ENCODE measurements at regions not wholly inside any gene's neighbourhood (a gene's known extent, or its start where the extent isn't known, plus 50 kb on each side); places are given as distances from the start of the nearest gene placed in this dataset.
A peak's percentile ranks its signal among the peaks of the same experiment; 100 is the strongest.

DNA sequence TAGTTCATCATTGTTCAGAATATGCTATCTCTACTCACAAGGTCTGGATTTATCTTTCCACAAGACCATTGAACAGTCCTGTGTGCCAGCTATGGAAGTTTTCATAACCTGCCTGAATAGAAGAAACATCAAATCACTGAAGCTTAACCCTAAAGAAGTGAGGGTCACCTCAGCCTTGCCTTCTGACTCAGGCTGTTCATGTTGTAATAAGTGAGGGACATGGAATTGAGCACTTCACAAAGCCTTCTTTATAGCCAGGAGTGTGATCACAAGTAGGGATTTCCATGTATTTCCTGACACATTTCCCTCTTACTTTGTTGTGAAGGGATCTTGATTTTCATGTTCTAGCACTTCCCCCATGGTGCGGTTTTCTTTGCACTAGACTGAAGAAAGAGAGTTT is 577.5 kb upstream of the WWC1 start:
- no peak overlapping the region for H3K4me2 ChIP-seq (ENCODE audit: insufficient read depth, low read length)
- no peaks in the 10 kb centered on the region for H4K20me1 ChIP-seq (ENCODE audit: insufficient read depth, low read length)
- H3K4me3 ChIP-seq (ENCODE audit: insufficient read depth, low read length): no peak overlapping the region
- TF ChIP-seq, protein P1, sequence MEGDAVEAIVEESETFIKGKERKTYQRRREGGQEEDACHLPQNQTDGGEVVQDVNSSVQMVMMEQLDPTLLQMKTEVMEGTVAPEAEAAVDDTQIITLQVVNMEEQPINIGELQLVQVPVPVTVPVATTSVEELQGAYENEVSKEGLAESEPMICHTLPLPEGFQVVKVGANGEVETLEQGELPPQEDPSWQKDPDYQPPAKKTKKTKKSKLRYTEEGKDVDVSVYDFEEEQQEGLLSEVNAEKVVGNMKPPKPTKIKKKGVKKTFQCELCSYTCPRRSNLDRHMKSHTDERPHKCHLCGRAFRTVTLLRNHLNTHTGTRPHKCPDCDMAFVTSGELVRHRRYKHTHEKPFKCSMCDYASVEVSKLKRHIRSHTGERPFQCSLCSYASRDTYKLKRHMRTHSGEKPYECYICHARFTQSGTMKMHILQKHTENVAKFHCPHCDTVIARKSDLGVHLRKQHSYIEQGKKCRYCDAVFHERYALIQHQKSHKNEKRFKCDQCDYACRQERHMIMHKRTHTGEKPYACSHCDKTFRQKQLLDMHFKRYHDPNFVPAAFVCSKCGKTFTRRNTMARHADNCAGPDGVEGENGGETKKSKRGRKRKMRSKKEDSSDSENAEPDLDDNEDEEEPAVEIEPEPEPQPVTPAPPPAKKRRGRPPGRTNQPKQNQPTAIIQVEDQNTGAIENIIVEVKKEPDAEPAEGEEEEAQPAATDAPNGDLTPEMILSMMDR (IDR thresholded peaks at IDR 0.05; ENCODE audit: extremely low read depth, low read depth, low read length): no peak
- no peaks in the 10 kb centered on the region for H3K9me3 ChIP-seq (ENCODE audit: low read depth, low read length)
- peaks cover 3% of the 10 kb centered on the region for H3K4me1 ChIP-seq (ENCODE audit: insufficient read depth, low read length)
- DNase-seq (ENCODE audit: insufficient read length, low spot score, missing footprints): no peak
- H2AFZ ChIP-seq (ENCODE audit: low read length): no peak overlapping the region
- H3K79me2 ChIP-seq (ENCODE audit: insufficient read depth, low read length): no peaks in the 10 kb centered on the region
- no peak overlapping the region for H3K27ac ChIP-seq (ENCODE audit: low read depth, low read length)
- no peaks in the 10 kb centered on the region for H3K27me3 ChIP-seq (ENCODE audit: insufficient read depth, low read length)
- H3K36me3 ChIP-seq (ENCODE audit: insufficient read depth, low read length): no peaks in the 10 kb centered on the region

DNA sequence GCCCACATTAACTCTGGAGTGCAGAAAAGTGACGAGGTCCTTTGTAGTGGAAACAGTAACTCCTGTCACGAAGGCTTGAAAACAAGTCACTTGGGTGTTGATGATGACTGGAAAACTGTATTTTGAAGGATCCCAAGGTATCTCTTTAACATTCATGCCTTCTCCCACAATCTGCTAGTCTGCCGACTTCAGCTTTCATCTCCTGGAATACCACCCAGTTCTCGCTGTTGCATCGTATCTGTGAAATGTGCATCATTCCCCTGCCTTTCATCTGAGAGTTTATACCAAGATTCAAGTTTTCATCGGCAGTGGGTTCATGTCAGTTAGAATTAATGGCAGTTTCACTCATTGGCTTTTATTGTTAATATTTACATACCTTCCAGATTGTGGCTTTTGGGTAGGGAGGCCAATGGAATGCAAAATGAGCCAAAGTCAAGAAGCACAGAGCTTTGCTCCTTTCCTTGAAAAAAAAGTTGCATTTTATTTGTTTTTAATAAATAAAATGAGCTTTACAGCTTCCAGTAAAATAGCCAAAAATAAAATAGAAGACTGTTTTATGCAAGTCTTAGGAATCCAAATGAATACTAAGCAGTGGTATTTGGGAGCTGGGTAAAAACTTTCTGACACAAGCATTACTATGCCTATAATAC is 575.2 kb upstream of the WWC1 start:
- Histone ChIP-seq H3K79me2 (ENCODE audit: insufficient read depth, low read length) (no peaks in the 10 kb centered on the region), H2AFZ (ENCODE audit: low read length) (no peak overlapping the region), H3K9me3 (ENCODE audit: low read depth, low read length) (no peaks in the 10 kb centered on the region), H3K27me3 (ENCODE audit: insufficient read depth, low read length) (no peaks in the 10 kb centered on the region), H3K4me3 (ENCODE audit: insufficient read depth, low read length) (no peak overlapping the region), H3K27ac (ENCODE audit: low read depth, low read length) (no peak overlapping the region), H3K4me2 (ENCODE audit: insufficient read depth, low read length) (no peak overlapping the region), H3K36me3 (ENCODE audit: insufficient read depth, low read length) (no peaks in the 10 kb centered on the region), H3K4me1 (ENCODE audit: insufficient read depth, low read length) (peaks cover 8% of the 10 kb centered on the region), H4K20me1 (ENCODE audit: insufficient read depth, low read length) (no peaks in the 10 kb centered on the region)
- TF ChIP-seq, protein P1 (IDR thresholded peaks at IDR 0.05; ENCODE audit: extremely low read depth, low read depth, low read length): no peak
- no peak for DNase-seq (ENCODE audit: insufficient read length, low spot score, missing footprints)

- H3K4me1 ChIP-seq (ENCODE audit: insufficient read depth, low read length): peaks cover 12% of the 10 kb centered on the region
These were observed 571.2 kb upstream of the WWC1 start for GRCh38 chr5:167720259-167720658.

DNA sequence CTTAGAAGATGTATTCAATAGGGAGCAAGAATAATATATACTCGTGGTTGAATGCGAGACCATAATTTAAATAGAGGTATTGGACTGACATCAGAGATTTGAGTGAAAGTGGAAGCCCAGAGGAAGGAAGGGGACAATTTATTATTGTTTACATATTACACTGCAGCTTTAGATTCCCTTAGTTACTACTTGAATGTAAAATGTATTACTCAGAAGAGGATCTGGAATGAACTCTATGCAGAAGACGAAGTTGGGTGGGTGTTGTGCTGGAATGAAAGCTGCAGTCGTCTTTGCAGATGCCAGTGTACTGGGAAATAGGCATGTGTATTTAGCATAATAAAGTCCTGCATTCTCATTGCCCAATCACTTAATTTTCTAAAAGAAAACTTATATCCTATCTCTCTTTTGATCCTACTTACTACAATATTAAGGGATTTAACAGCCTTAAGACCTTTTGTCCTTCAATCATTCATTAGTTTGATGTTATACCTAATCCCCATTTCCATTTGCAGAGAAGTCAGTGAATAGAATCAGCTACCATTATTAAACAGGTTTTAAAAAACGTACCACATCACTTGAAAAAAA is 570.7 kb upstream of the WWC1 start:
- H2AFZ ChIP-seq (ENCODE audit: low read length): no peak overlapping the region
- H3K4me1 ChIP-seq (ENCODE audit: insufficient read depth, low read length): peaks cover 12% of the 10 kb centered on the region
- H3K9me3 ChIP-seq (ENCODE audit: low read depth, low read length): no peaks in the 10 kb centered on the region
- peak overlapping the region; percentile 10 for H3K4me2 ChIP-seq (ENCODE audit: insufficient read depth, low read length)
- TF ChIP-seq, protein P1 (IDR thresholded peaks at IDR 0.05; ENCODE audit: extremely low read depth, low read depth, low read length): no peak
- peak overlapping the region; percentile 19 for H3K27ac ChIP-seq (ENCODE audit: low read depth, low read length)
- H3K36me3 ChIP-seq (ENCODE audit: insufficient read depth, low read length): no peaks in the 10 kb centered on the region
- no peaks in the 10 kb centered on the region for H4K20me1 ChIP-seq (ENCODE audit: insufficient read depth, low read length)
- no peak overlapping the region for H3K4me3 ChIP-seq (ENCODE audit: insufficient read depth, low read length)
- DNase-seq (ENCODE audit: insufficient read length, low spot score, missing footprints): no peak
- no peaks in the 10 kb centered on the region for H3K79me2 ChIP-seq (ENCODE audit: insufficient read depth, low read length)
- H3K27me3 ChIP-seq (ENCODE audit: insufficient read depth, low read length): no peaks in the 10 kb centered on the region

More at GRCh38 chr5:167720259-167720658, 571.2 kb upstream of the WWC1 start:
- Histone ChIP-seq H4K20me1 (ENCODE audit: insufficient read depth, low read length) (no peaks in the 10 kb centered on the region), H3K36me3 (ENCODE audit: insufficient read depth, low read length) (no peaks in the 10 kb centered on the region), H3K27ac (ENCODE audit: low read depth, low read length) (peak overlapping the region; percentile 19), H2AFZ (ENCODE audit: low read length) (peak overlapping the region; percentile 10), H3K79me2 (ENCODE audit: insufficient read depth, low read length) (no peaks in the 10 kb centered on the region), H3K4me3 (ENCODE audit: insufficient read depth, low read length) (no peak overlapping the region), H3K27me3 (ENCODE audit: insufficient read depth, low read length) (no peaks in the 10 kb centered on the region), H3K4me2 (ENCODE audit: insufficient read depth, low read length) (peak overlapping the region; percentile 10), H3K9me3 (ENCODE audit: low read depth, low read length) (no peaks in the 10 kb centered on the region)
- TF ChIP-seq, protein P1 (IDR thresholded peaks at IDR 0.05; ENCODE audit: extremely low read depth, low read depth, low read length): no peak
- peak; percentile 47 for DNase-seq (ENCODE audit: insufficient read length, low spot score, missing footprints)
